HL-60 (cell line): ENCODE measurements at regions not wholly inside any gene's neighbourhood (a gene's known extent, or its start where the extent isn't known, plus 50 kb on each side); places are given as distances from the start of the nearest gene placed in this dataset.

Experiments used
- DNase-seq, 2 experiments: peaks; one replicate each; pipeline ENCODE4 v3.0.0-alpha.2; 2010 to 2020; ENCODE audit warnings: low read depth in 1 of 2, low spot score in 1 of 2
- H3K27ac ChIP-seq: fragments of 250-450 bp; sonication (Bioruptor Pico); replicated peaks from 2 replicates; pipeline ENCODE4 v1.5.1; 2020; ENCODE audit warnings: mild to moderate bottlenecking, moderate library complexity
- H3K27me3 ChIP-seq: fragments of 250-450 bp; sonication (Bioruptor Pico); 2 replicates; pipeline ENCODE4 v1.5.1; 2021; ENCODE audit warnings: mild to moderate bottlenecking, moderate library complexity; ENCODE audit not compliant: insufficient read depth, poor library complexity, severe bottlenecking
- H3K4me3 ChIP-seq: replicated peaks from 2 replicates; pipeline ENCODE4 v1.5.1; 2011; ENCODE audit warnings: mild to moderate bottlenecking, control low read depth, low read length; ENCODE audit not compliant: insufficient read depth
- GABPA ChIP-seq: IDR thresholded peaks from 2 replicates; pipeline ENCODE4 v1.6.1; 2012; ENCODE audit warnings: low read depth
- POLR2AphosphoS5 ChIP-seq: IDR thresholded peaks from 2 replicates; pipeline ENCODE4 v1.6.1; 2012; ENCODE audit warnings: low read depth
- SPI1 ChIP-seq: IDR thresholded peaks from 2 replicates; pipeline ENCODE4 v1.6.1; 2012; ENCODE audit warnings: low read depth, mild to moderate bottlenecking, borderline replicate concordance
- TF ChIP-seq, protein P1 (sequence below): IDR thresholded peaks from one replicate; pipeline ENCODE4 v1.5.1; 2011; ENCODE audit warnings: low read length, control low read depth, inconsistent platforms; ENCODE audit not compliant: insufficient read depth
- TF ChIP-seq, protein P2 (sequence below): IDR thresholded peaks from 2 replicates; pipeline ENCODE4 v1.6.1; 2012; ENCODE audit warnings: low read depth; ENCODE audit not compliant: insufficient replicate concordance

DNA sequence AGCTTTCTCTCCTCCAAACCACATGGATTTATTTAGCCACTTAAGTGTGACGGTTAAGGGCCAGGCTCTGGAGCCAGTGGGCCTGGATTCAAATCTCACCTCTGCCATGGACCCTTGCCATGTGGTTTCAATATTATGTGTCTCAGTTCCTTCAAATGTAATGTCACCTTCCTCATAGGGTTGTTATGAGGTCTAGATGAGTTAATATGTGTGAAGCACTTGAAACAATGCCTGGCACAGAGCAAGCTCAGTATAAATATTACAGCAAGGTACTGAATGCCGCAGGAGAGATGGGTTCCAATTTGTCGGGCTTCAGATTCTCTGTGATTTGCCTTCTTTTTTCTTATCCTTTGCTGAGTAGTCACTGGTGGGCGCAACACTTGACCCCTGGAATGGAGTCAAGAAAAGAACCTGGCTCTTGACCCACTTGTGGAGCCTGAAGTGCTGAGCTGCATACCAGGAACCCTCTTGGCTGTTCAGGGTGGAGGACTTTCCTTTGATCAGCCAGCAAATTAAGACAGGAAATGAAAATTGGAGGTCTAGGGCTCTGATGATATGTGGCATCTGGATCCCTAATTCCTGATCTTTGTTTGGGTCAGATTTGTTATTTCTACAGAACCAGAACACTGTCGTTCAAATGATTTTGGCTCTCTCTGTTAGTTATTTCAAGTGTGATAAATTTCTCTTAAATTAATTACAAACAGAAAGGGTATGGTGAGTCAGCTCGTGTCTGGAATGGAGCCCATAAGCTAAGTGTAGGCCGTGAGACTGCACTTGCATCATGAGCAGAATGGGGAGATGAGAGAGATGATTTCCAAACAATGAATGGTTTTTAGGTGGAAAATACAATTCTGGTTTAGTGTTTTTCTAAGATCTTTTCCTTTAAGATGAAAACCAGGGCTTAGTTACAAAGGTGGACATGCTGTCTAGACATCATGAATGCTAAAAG, 293.0 kb downstream of the KCNS3 start:
- Histone ChIP-seq H3K4me3 (no peak overlapping the region), H3K27me3 (no peaks in the 10 kb centered on the region), H3K27ac (no peak overlapping the region)
- no peak for TF ChIP-seq SPI1
- TF ChIP-seq, protein P1, sequence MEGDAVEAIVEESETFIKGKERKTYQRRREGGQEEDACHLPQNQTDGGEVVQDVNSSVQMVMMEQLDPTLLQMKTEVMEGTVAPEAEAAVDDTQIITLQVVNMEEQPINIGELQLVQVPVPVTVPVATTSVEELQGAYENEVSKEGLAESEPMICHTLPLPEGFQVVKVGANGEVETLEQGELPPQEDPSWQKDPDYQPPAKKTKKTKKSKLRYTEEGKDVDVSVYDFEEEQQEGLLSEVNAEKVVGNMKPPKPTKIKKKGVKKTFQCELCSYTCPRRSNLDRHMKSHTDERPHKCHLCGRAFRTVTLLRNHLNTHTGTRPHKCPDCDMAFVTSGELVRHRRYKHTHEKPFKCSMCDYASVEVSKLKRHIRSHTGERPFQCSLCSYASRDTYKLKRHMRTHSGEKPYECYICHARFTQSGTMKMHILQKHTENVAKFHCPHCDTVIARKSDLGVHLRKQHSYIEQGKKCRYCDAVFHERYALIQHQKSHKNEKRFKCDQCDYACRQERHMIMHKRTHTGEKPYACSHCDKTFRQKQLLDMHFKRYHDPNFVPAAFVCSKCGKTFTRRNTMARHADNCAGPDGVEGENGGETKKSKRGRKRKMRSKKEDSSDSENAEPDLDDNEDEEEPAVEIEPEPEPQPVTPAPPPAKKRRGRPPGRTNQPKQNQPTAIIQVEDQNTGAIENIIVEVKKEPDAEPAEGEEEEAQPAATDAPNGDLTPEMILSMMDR: no peak
- TF ChIP-seq POLR2AphosphoS5: no peak
- TF ChIP-seq GABPA: no peak
- TF ChIP-seq, protein P2, sequence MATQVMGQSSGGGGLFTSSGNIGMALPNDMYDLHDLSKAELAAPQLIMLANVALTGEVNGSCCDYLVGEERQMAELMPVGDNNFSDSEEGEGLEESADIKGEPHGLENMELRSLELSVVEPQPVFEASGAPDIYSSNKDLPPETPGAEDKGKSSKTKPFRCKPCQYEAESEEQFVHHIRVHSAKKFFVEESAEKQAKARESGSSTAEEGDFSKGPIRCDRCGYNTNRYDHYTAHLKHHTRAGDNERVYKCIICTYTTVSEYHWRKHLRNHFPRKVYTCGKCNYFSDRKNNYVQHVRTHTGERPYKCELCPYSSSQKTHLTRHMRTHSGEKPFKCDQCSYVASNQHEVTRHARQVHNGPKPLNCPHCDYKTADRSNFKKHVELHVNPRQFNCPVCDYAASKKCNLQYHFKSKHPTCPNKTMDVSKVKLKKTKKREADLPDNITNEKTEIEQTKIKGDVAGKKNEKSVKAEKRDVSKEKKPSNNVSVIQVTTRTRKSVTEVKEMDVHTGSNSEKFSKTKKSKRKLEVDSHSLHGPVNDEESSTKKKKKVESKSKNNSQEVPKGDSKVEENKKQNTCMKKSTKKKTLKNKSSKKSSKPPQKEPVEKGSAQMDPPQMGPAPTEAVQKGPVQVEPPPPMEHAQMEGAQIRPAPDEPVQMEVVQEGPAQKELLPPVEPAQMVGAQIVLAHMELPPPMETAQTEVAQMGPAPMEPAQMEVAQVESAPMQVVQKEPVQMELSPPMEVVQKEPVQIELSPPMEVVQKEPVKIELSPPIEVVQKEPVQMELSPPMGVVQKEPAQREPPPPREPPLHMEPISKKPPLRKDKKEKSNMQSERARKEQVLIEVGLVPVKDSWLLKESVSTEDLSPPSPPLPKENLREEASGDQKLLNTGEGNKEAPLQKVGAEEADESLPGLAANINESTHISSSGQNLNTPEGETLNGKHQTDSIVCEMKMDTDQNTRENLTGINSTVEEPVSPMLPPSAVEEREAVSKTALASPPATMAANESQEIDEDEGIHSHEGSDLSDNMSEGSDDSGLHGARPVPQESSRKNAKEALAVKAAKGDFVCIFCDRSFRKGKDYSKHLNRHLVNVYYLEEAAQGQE: no peak
- no peak for DNase-seq

DNA sequence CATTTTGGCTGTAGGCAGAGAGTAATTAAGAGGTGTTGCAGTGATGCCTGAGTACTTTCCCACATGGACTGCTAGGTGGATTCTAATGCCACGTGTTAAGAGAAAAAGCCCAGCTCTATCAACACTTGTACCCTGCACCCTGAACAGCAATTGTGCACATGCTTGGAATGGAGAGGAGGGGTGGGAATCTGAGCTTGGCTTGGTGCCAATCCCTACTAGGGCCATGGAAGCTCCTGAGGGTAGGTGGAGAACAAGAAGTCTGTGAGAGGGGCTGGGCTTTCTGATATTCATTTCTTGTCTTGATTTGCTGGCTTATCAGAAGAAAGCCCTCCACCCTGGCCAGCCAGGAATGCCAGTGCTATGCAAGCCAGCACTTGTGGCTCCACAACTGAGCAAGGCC, 292.2 kb downstream of the KCNS3 start:
- no peak overlapping the region for H3K4me3 ChIP-seq
- H3K27me3 ChIP-seq: no peaks in the 10 kb centered on the region
- DNase-seq: no peak
- TF ChIP-seq, protein P2: no peak
- TF ChIP-seq GABPA: no peak
- TF ChIP-seq, protein P1: no peak
- TF ChIP-seq SPI1: no peak
- no peak for TF ChIP-seq POLR2AphosphoS5
- H3K27ac ChIP-seq: no peak overlapping the region

DNA sequence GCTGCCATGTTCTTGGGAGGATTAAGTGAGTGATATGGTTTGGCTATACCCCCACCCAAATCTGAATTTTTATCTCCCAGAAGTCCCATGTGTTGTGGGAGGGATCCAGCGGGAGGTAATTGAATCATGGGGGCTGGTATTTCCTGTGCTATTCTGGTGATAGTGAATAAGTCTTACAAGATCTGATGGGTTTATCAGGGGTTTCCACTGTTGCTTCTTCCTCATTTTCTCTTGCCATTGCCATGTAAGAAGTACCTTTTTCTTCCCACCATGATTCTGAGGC, 291.4 kb downstream of the KCNS3 start:
- Histone ChIP-seq H3K4me3 (no peak overlapping the region), H3K27me3 (no peaks in the 10 kb centered on the region), H3K27ac (no peak overlapping the region)
- TF ChIP-seq, protein P2: no peak
- TF ChIP-seq GABPA (no peak), SPI1 (no peak), POLR2AphosphoS5 (no peak)
- TF ChIP-seq, protein P1: no peak
- DNase-seq: no peak
